Psoas muscle (tissue), 7 donors: ENCODE measurements at regions not wholly inside any gene's neighbourhood (a gene's known extent, or its start where the extent isn't known, plus 50 kb on each side); places are given as distances from the start of the nearest gene placed in this dataset.
A peak's percentile ranks its signal among the peaks of the same experiment; 100 is the strongest.

Experiments used
- ATAC-seq, 4 donors: fragments of 200-7000 bp; cut with Tn5 transposase; one replicate each; pipeline ENCODE4 v1.9.1; 2020; ENCODE audit warnings: moderate library complexity in 3 of 4, mild to moderate bottlenecking in 2 of 4
- DNase-seq, 2 donors: peaks; one replicate each; pipeline ENCODE4 v3.0.0-alpha.2; 2020
- H3K27ac ChIP-seq: fragments of 200-600 bp; one replicate; pipeline ENCODE4 v1.8.0; 2022
- H3K27me3 ChIP-seq, 3 donors: fragments of 200-600 bp in 1 of 3; one replicate each; pipeline versions ENCODE4 v1.6.1 to v1.8.0; 2013 to 2022; ENCODE audit warnings: low read length in 2 of 3, mild to moderate bottlenecking in 2 of 3, moderate library complexity in 1 of 3; ENCODE audit not compliant: insufficient read depth in 3 of 3
- H3K36me3 ChIP-seq, 2 donors: fragments of 200-600 bp in 1 of 2; one replicate each; pipeline versions ENCODE4 v1.6.1 to v1.8.0; 2013 to 2022; ENCODE audit warnings: low read depth in 1 of 2, mild to moderate bottlenecking in 1 of 2, moderate library complexity in 1 of 2; ENCODE audit not compliant: insufficient read depth in 1 of 2
- H3K4me1 ChIP-seq: fragments of 200-600 bp; one replicate; pipeline ENCODE4 v1.8.0; 2022
- H3K4me3 ChIP-seq: fragments of 200-600 bp; one replicate; pipeline ENCODE4 v1.8.0; 2022; ENCODE audit warnings: mild to moderate bottlenecking
- H3K9me3 ChIP-seq: fragments of 200-600 bp; one replicate; pipeline ENCODE4 v1.8.0; 2022
- WGBS, 3 donors: extraction: QIAGEN DNeasy Blood & Tissue Kit; methylation state at CpG; one replicate each; pipeline versions ENCODE4 v1.1.6 to v1.1.7; 2013; 5-methylcytosine and 5-hydroxymethylcytosine counted together
- intact Hi-C, 2 donors: fragments of 100-400 bp; cut with DNase I; formaldehyde crosslinking; loops; one replicate each; pipeline versions ENCODE4 v1.11.0 to v1.14.2; 2022
- TF ChIP-seq, protein P1 (sequence below): fragments of 200-600 bp; IDR thresholded peaks from one replicate; pipeline ENCODE4 v1.8.0; 2022; ENCODE audit warnings: antibody characterized with exemption
- donor health status: healthy with polysubstance abuse.
- donor health status: DM: no; HTN: no; CAD: no; lungs with moderate emphysema.
- donor health status: Bipolar disorder and iron deficiency.
- donor health status: healthy.
- donor health status: DM: yes; HTN: yes; CAD: no.
- donor health status: DM: no; HTN: no; CAD: no.
- donor health status: DM: yes; HTN: yes; CAD: no.

GRCh38 chr10:121213437-121213836, 362.3 kb downstream of the WDR11 start:
- H3K9me3 ChIP-seq: no peaks in the 10 kb centered on the region
- no peak for ATAC-seq
- H3K36me3 ChIP-seq: no peaks in the 10 kb centered on the region
- no peak overlapping the region for H3K27ac ChIP-seq
- H3K27me3 ChIP-seq: no peaks in the 10 kb centered on the region
- DNase-seq: no peak
- TF ChIP-seq, protein P1, sequence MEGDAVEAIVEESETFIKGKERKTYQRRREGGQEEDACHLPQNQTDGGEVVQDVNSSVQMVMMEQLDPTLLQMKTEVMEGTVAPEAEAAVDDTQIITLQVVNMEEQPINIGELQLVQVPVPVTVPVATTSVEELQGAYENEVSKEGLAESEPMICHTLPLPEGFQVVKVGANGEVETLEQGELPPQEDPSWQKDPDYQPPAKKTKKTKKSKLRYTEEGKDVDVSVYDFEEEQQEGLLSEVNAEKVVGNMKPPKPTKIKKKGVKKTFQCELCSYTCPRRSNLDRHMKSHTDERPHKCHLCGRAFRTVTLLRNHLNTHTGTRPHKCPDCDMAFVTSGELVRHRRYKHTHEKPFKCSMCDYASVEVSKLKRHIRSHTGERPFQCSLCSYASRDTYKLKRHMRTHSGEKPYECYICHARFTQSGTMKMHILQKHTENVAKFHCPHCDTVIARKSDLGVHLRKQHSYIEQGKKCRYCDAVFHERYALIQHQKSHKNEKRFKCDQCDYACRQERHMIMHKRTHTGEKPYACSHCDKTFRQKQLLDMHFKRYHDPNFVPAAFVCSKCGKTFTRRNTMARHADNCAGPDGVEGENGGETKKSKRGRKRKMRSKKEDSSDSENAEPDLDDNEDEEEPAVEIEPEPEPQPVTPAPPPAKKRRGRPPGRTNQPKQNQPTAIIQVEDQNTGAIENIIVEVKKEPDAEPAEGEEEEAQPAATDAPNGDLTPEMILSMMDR: no peak
- intact Hi-C loops: no loop called here
- no peak overlapping the region for H3K4me3 ChIP-seq
- WGBS, 3 donors: 86 to 94% (median 88%) methylated on average over 4 of the region's 4 CpGs
- no peaks in the 10 kb centered on the region for H3K4me1 ChIP-seq

- Histone ChIP-seq H3K4me3 (no peak overlapping the region), H3K4me1 (no peaks in the 10 kb centered on the region), H3K36me3 (no peaks in the 10 kb centered on the region), H3K9me3 (no peaks in the 10 kb centered on the region), H3K27ac (no peak overlapping the region), H3K27me3 (no peaks in the 10 kb centered on the region)
- DNase-seq: no peak
- 42 to 54% (median 46%) methylated on average over 2 of the region's 2 CpGs for WGBS, 3 donors
- intact Hi-C loops: no loop called here
- peak in 1 of 4 donors; percentile 26 for ATAC-seq
- TF ChIP-seq, protein P1: no peak
Measured at GRCh38 chr10:121216295-121216694, 365.1 kb downstream of the WDR11 start.

DNA sequence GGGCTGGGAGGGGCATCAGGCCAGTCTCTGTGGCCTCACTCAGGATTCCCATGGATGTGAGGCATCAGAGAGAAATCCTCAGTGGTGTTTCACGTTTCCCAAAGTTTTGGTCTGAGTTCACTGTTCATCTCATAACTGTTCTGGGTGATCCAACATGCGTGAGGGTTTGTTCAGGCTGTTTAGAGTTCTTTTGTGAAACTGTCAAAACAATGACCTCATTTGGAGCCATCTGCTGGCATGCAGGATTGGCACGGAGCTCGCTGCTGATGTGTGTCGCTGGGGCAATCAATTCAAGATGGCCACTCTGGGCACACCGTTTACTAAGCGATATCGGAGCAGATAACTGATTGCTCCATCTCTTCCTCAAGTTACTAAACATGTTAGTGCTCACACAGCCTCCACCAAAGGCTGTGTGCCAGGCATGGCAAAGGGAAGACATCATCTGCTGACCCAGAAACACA, 365.6 kb downstream of the WDR11 start:
- H3K9me3 ChIP-seq: no peaks in the 10 kb centered on the region
- H3K36me3 ChIP-seq: no peaks in the 10 kb centered on the region
- no peak overlapping the region for H3K4me3 ChIP-seq
- H3K4me1 ChIP-seq: no peaks in the 10 kb centered on the region
- no peaks in the 10 kb centered on the region for H3K27me3 ChIP-seq
- DNase-seq (peak; percentile 40 to 66), ATAC-seq (peak in 2 of 4 donors; percentile 27 to 56)
- no peak overlapping the region for H3K27ac ChIP-seq
- TF ChIP-seq, protein P1: no peak
- intact Hi-C loops: no loop called here
- 24 to 32% (median 29%) methylated on average over 8 of the region's 8 CpGs for WGBS, 3 donors

- Histone ChIP-seq H3K27me3 (no peaks in the 10 kb centered on the region), H3K4me1 (no peaks in the 10 kb centered on the region), H3K9me3 (no peaks in the 10 kb centered on the region), H3K36me3 (no peaks in the 10 kb centered on the region), H3K27ac (no peak overlapping the region), H3K4me3 (no peak overlapping the region)
- no peak for ATAC-seq
- intact Hi-C loops: no loop called here
- 20 to 31% (median 25%) methylated on average over 7 of the region's 7 CpGs for WGBS, 3 donors
- DNase-seq: no peak
- TF ChIP-seq, protein P1: no peak
Measured at GRCh38 chr10:121217331-121217730, 366.2 kb downstream of the WDR11 start.

- TF ChIP-seq, protein P1: no peak
- Histone ChIP-seq H3K4me1 (no peaks in the 10 kb centered on the region), H3K9me3 (no peaks in the 10 kb centered on the region), H3K36me3 (no peaks in the 10 kb centered on the region), H3K27me3 (no peaks in the 10 kb centered on the region), H3K4me3 (no peak overlapping the region), H3K27ac (no peak overlapping the region)
- DNase-seq: no peak
- ATAC-seq: no peak
- intact Hi-C loops: no loop called here
- WGBS, 3 donors: 72 to 91% (median 76%) methylated on average over 3 of the region's 3 CpGs
Measured at GRCh38 chr10:121221072-121221471, 369.9 kb downstream of the WDR11 start.
